ENCODE measurements at regions not wholly inside any gene's neighbourhood (a gene's known extent, or its start where the extent isn't known, plus 50 kb on each side); places are given as distances from the start of the nearest gene placed in this dataset.

- Histone ChIP-seq H3K4me3 (no peak overlapping the region), H3K27me3 (ENCODE audit: control insufficient read depth in 2 of 2, insufficient read depth in 2 of 2, low read length in 2 of 2) (no peaks in the 10 kb centered on the region), H3K4me1 (replicated peaks in 1 of 2; ENCODE audit: control insufficient read depth in 2 of 2, insufficient read depth in 2 of 2, low read length in 2 of 2) (no peaks in the 10 kb centered on the region), H3K27ac (ENCODE audit: extremely low read depth, low read depth, low read length) (no peak overlapping the region), H3K9me3 (replicated peaks; ENCODE audit: control insufficient read depth, insufficient read depth, low read depth, low read length) (no peaks in the 10 kb centered on the region), H4K20me1 (replicated peaks; ENCODE audit: control insufficient read depth, insufficient read depth, low read length) (no peaks in the 10 kb centered on the region), H3K36me3 (ENCODE audit: control insufficient read depth, insufficient read depth, low read length) (no peaks in the 10 kb centered on the region), H3K9ac (ENCODE audit: insufficient read depth in 1 of 2, low read depth in 2 of 2, low read length in 2 of 2) (no peak overlapping the region), H2AFZ (ENCODE audit: low read depth, low read length) (no peak overlapping the region), H3K4me2 (ENCODE audit: insufficient read depth, low read length) (no peak overlapping the region), H3K9me1 (ENCODE audit: control insufficient read depth, insufficient read depth, low read length) (no peaks in the 10 kb centered on the region), H3K79me2 (ENCODE audit: control insufficient read depth, insufficient read depth, low read length) (no peaks in the 10 kb centered on the region)
- 0% methylated on average over 3 of the region's 3 CpGs for WGBS (ENCODE audit: insufficient coverage, low coverage, missing lambda C conversion rate)
- DNase-seq (ENCODE audit: extremely low read depth in 1 of 4, low spot score in 3 of 4) = no peak
- intact Hi-C loops (cut with micrococcal nuclease) = no loop called here
- no peak for FAIRE-seq
- CTCF ChIA-PET (ENCODE audit: low intra/inter-chr PET ratio) = no interaction called here
- no peak for ATAC-seq
- BruUV-seq (replicated peaks) = no TSS peak
- in situ Hi-C loops (cut with MboI) = no loop called here
- TF ChIP-seq TCFL5 (CRISPR knock-in tag; conservative IDR thresholded peaks at IDR 0.05) (no peak), ARNT (IDR thresholded peaks at IDR 0.05) (no peak), L3MBTL2 (IDR thresholded peaks at IDR 0.05) (no peak), PTRF (tag; IDR thresholded peaks at IDR 0.05) (no peak), BHLHE40 (IDR thresholded peaks at IDR 0.05; ENCODE audit: low read length) (no peak), TEAD1 (CRISPR knock-in tag; IDR thresholded peaks at IDR 0.05) (no peak), SLC30A9 (CRISPR knock-in tag; IDR thresholded peaks at IDR 0.05) (no peak), DIDO1 (tag; IDR thresholded peaks at IDR 0.05; ENCODE audit: low read depth) (no peak), ZNF57 (CRISPR knock-in tag; IDR thresholded peaks at IDR 0.05) (no peak), NR2C2 (CRISPR knock-in tag; IDR thresholded peaks at IDR 0.05) (no peak), NR2C2 (tag; IDR thresholded peaks at IDR 0.05) (no peak)
- POLR2A ChIA-PET = no interaction called here
These were observed 177.6 kb upstream of the CDH20 start for GRCh38 chr18:61155586-61155985.
